IMR-90 (cell line): ENCODE measurements at regions not wholly inside any gene's neighbourhood (a gene's known extent, or its start where the extent isn't known, plus 50 kb on each side); places are given as distances from the start of the nearest gene placed in this dataset.

Source experiments
- ATAC-seq: fragments of 200-7000 bp; cut with Tn5 transposase; 2 replicates; pipeline ENCODE4 v1.9.1; 2020; ENCODE audit warnings: low read depth, mild to moderate bottlenecking, moderate library complexity
- BruUV-seq: library from RNA; stranded (reverse); fragments of 400-500 nt; replicated peaks from 2 replicates; lab custom pipeline; 2021; lab: Mats Ljungman, UMichigan
- CTCF ChIA-PET: fragments of 300-600 bp; formaldehyde crosslinking; extraction: SDS; loops from one replicate; lab custom pipeline; 2021; ENCODE audit warnings: antibody characterized with exemption; lab: Yijun Ruan, JAX
- POLR2A ChIA-PET: fragments of 300-600 bp; sonication (Branson Sonifier 250); formaldehyde crosslinking; loops from one replicate; lab custom pipeline; 2022; ENCODE audit warnings: antibody characterized with exemption; ENCODE audit not compliant: unreplicated experiment; lab: Charles Lee
- DNase-seq: peaks from one replicate; pipeline ENCODE4 v3.0.0; 2013
- H2AFZ ChIP-seq: replicated peaks from 2 replicates; pipeline ENCODE3; 2013; ENCODE audit warnings: low read length, mild to moderate bottlenecking; ENCODE audit not compliant: poor library complexity
- H2AK5ac ChIP-seq: 2 replicates; pipeline ENCODE4 v1.6.1; 2013; ENCODE audit warnings: low read depth, low read length, inconsistent platforms
- H2AK9ac ChIP-seq: replicated peaks from 2 replicates; pipeline ENCODE3; 2013; ENCODE audit warnings: mild to moderate bottlenecking, low read depth, low read length, moderate library complexity; ENCODE audit not compliant: poor library complexity
- H2BK120ac ChIP-seq: 2 replicates; pipeline ENCODE4 v1.6.1; 2013; ENCODE audit warnings: low read depth, low read length, inconsistent platforms
- H2BK15ac ChIP-seq: 3 replicates; pipeline ENCODE4 v1.6.1; 2013; ENCODE audit warnings: low read depth, low read length, inconsistent platforms
- H2BK20ac ChIP-seq: 2 replicates; pipeline ENCODE4 v1.6.1; 2013; ENCODE audit warnings: low read depth, mild to moderate bottlenecking, inconsistent platforms, low read length, moderate library complexity
- H2BK5ac ChIP-seq: 2 replicates; pipeline ENCODE4 v1.6.1; 2013; ENCODE audit warnings: mild to moderate bottlenecking, low read depth, low read length, inconsistent platforms; ENCODE audit not compliant: poor library complexity, severe bottlenecking
- H3K14ac ChIP-seq: replicated peaks from 2 replicates; pipeline ENCODE4 v1.6.1; 2013; ENCODE audit warnings: low read depth, low read length, inconsistent platforms
- H3K18ac ChIP-seq: 2 replicates; pipeline ENCODE4 v1.6.1; 2013; ENCODE audit warnings: low read depth, low read length, control low read depth
- H3K23ac ChIP-seq: 2 replicates; pipeline ENCODE4 v1.6.1; 2013; ENCODE audit warnings: low read depth, low read length, inconsistent platforms
- H3K27ac ChIP-seq: 2 replicates; pipeline ENCODE4 v1.5.1; 2013; ENCODE audit warnings: mild to moderate bottlenecking, control low read depth, low read length; ENCODE audit not compliant: insufficient read depth
- H3K27me3 ChIP-seq: 2 replicates; pipeline ENCODE4 v1.6.1; 2013; ENCODE audit warnings: low read length; ENCODE audit not compliant: control insufficient read depth, insufficient read depth
- H3K36me3 ChIP-seq: 2 replicates; pipeline ENCODE4 v1.6.1; 2013; ENCODE audit warnings: low read length, mixed read lengths; ENCODE audit not compliant: control insufficient read depth, insufficient read depth
- H3K4ac ChIP-seq: 2 replicates; pipeline ENCODE4 v1.6.1; 2013; ENCODE audit warnings: low read depth, low read length, inconsistent platforms
- H3K4me1 ChIP-seq: 2 replicates; pipeline ENCODE4 v1.6.1; 2013; ENCODE audit warnings: low read length, mixed read lengths; ENCODE audit not compliant: control insufficient read depth, insufficient read depth
- H3K4me2 ChIP-seq: 2 replicates; pipeline ENCODE4 v1.6.1; 2013; ENCODE audit warnings: low read depth, mild to moderate bottlenecking, control low read depth, low read length, moderate library complexity
- H3K4me3 ChIP-seq: 2 replicates; pipeline ENCODE4 v1.5.1; 2013; ENCODE audit warnings: low read depth, mild to moderate bottlenecking, control low read depth, low read length, moderate library complexity; ENCODE audit not compliant: insufficient read depth
- H3K56ac ChIP-seq: 2 replicates; pipeline ENCODE4 v1.6.1; 2013; ENCODE audit warnings: low read length, inconsistent platforms; ENCODE audit not compliant: insufficient read depth; ENCODE audit errors: extremely low read depth
- H3K79me1 ChIP-seq, 2 experiments: 2 replicates each; pipeline ENCODE4 v1.6.1; 2013; ENCODE audit warnings: low read length in 2 of 2, inconsistent platforms in 1 of 2, low read depth in 1 of 2
- H3K9ac ChIP-seq: 2 replicates; pipeline ENCODE4 v1.6.1; 2013; ENCODE audit warnings: low read depth, low read length, control low read depth
- H3K9me1 ChIP-seq: 2 replicates; pipeline ENCODE4 v1.6.1; 2013; ENCODE audit warnings: low read length, inconsistent platforms; ENCODE audit not compliant: insufficient read depth
- H3K9me3 ChIP-seq: 2 replicates; pipeline ENCODE4 v1.6.1; 2013; ENCODE audit warnings: low read length; ENCODE audit not compliant: control insufficient read depth, insufficient read depth
- H4K20me1 ChIP-seq: 2 replicates; pipeline ENCODE4 v1.6.1; 2013; ENCODE audit warnings: low read length, inconsistent platforms; ENCODE audit not compliant: insufficient read depth
- H4K5ac ChIP-seq: 2 replicates; pipeline ENCODE4 v1.6.1; 2013; ENCODE audit warnings: mild to moderate bottlenecking, low read depth, low read length, control low read depth
- H4K8ac ChIP-seq, 2 experiments: 2 replicates each; pipeline ENCODE4 v1.6.1; 2013; ENCODE audit warnings: low read depth in 2 of 2, low read length in 2 of 2, control low read depth in 1 of 2, inconsistent platforms in 1 of 2
- H4K91ac ChIP-seq: 2 replicates; pipeline ENCODE4 v1.6.1; 2013; ENCODE audit warnings: low read depth, low read length, inconsistent platforms; ENCODE audit not compliant: insufficient read depth
- BHLHE40 ChIP-seq: fragments of 150-350 bp; IDR thresholded peaks from 2 replicates; pipeline ENCODE4 v1.6.1; 2016; ENCODE audit warnings: mild to moderate bottlenecking, low read depth, low read length
- CEBPB ChIP-seq: IDR thresholded peaks from 2 replicates; pipeline ENCODE4 v1.6.1; 2012; ENCODE audit warnings: low read depth, low read length, improper control_type of control experiment
- WGBS, 2 experiments: methylation state at CpG; one replicate each; pipeline versions ENCODE4 v1.1.5 to v1.1.7; 2013; ENCODE audit warnings: missing lambda C conversion rate in 2 of 2; ENCODE audit not compliant: insufficient read length in 1 of 2; ENCODE audit errors: extremely low coverage in 2 of 2; 5-methylcytosine and 5-hydroxymethylcytosine counted together
- dilution Hi-C: fragments of 300-500 bp; cut with HindIII; formaldehyde crosslinking; loops from one replicate; pipeline ENCODE4 v1.14.3; 2018; ENCODE audit warnings: low sequenced_read_pairs; ENCODE audit not compliant: unreplicated experiment
- in situ Hi-C: fragments of 300-500 bp; cut with MboI; formaldehyde crosslinking; loops from 3 replicates; pipeline ENCODE4 v1.14.3; 2019; ENCODE audit warnings: low sequenced_read_pairs, inconsistent platforms, mixed read lengths
- intact Hi-C: fragments of 100-400 bp; cut with micrococcal nuclease; formaldehyde crosslinking; loops from 2 replicates; pipeline ENCODE4 v1.10.0; 2022

DNA sequence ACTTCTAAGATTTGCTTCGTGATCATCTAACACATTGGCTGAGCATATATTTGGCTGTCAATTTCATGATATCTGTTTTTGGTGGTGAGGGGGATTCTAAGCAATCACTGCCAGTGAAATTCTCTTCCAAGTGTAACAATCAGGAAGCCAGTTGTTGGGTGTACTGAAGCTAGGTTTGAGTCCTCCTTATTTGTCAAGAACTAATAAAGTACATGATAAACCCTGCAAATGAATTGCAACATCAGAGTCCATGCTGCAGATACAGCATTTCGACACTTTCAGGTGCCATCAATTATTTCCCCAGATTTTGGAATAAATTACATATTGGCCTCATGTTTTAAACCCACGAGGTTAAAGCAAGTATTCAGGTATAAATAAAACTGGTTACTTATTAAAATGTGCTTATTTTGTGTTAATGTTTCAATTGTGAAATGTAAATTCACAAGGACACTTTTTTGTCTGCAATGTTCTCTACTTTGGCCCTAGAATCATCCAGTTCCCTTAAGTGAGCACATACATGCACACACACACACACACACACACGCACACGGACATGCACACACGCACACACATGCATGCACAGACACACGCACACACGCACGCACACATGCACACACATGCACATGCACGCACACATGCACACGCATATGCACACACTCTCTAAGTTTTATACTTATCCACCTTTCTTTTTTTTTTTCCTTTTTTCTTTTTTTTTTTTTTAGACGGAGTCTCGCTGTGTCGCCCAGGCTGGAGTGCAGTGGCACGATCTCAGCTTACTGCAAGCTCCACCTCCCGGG lies 510.2 kb upstream of the KLF6 start:
- BruUV-seq = no TSS peak
- Histone ChIP-seq H3K18ac (no peak overlapping the region), H3K9me3 (no peaks in the 10 kb centered on the region), H3K4me2 (no peak overlapping the region), H2AFZ (no peak overlapping the region), H3K4me1 (no peaks in the 10 kb centered on the region), H2AK5ac (no peak overlapping the region), H4K8ac (no peak overlapping the region), H3K4me3 (no peak overlapping the region), H2BK15ac (no peak overlapping the region), H4K20me1 (no peaks in the 10 kb centered on the region), H3K4ac (no peak overlapping the region), H3K79me1 (no peaks in the 10 kb centered on the region), H3K9ac (no peak overlapping the region), H2BK20ac (no peak overlapping the region), H3K14ac (no peak overlapping the region; the same call in none of the 2 replicates), H3K9me1 (peaks cover 2% of the 10 kb centered on the region), H4K91ac (no peak overlapping the region), H3K56ac (no peak overlapping the region), H3K36me3 (no peaks in the 10 kb centered on the region), H2BK120ac (no peak overlapping the region), H2AK9ac (no peak overlapping the region), H3K27me3 (no peaks in the 10 kb centered on the region), H3K27ac (no peak overlapping the region), H3K23ac (peak overlapping the region; percentile 49; the same call in 1 of the 2 replicates), H2BK5ac (no peak overlapping the region), H4K5ac (no peak overlapping the region)
- DNase-seq (no peak), ATAC-seq (no peak)
- in situ Hi-C loops = no loop called here
- 93% methylated on average over 6 of the region's 16 CpGs; no CpG with 5 or more reads in 1 of the 2 experiments for WGBS, 2 experiments
- ChIA-PET POLR2A (no interaction called here), CTCF (no interaction called here)
- intact Hi-C loops = no loop called here
- peak; percentile 33; the same call in 1 of the 2 replicates for TF ChIP-seq CEBPB
- no peak for TF ChIP-seq BHLHE40
- dilution Hi-C loops = no loop called here
